GM12872 (cell line): ENCODE measurements at regions not wholly inside any gene's neighbourhood (a gene's known extent, or its start where the extent isn't known, plus 50 kb on each side); places are given as distances from the start of the nearest gene placed in this dataset.

ENCODE experiments used
- CTCF ChIP-seq: IDR thresholded peaks from 3 replicates; pipeline ENCODE4 v1.5.1; 2011; ENCODE audit warnings: low read depth, mild to moderate bottlenecking, low read length, moderate library complexity; ENCODE audit not compliant: insufficient read depth

- TF ChIP-seq CTCF, result no peak
Observed at GRCh38 chr14:42391146-42391834, 784.6 kb downstream of the LRFN5 start.

DNA sequence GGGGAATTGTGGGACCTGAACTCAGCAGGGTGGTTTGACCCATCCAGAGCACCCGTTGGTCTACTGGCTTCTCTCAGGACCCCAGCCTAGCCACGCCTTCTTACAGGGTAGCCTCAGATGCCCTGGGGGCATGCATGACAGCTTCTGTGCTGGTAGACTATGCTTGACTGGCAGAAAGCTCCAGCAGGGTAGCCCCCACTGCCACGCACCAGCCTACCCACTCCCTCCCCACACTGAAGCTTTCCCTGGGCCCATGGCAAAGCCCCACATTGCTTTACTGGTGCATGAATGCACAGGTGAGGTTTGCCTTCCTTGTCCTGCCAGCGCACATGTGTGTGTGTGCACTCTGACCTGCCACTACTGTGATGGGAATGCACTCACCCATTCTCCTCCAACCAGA lies 772.2 kb downstream of the LRFN5 start:
- TF ChIP-seq CTCF, result no peak

GRCh38 chr14:42378274-42378673 lies 771.6 kb downstream of the LRFN5 start:
- TF ChIP-seq CTCF, result no peak

- TF ChIP-seq CTCF, result no peak
Observed at GRCh38 chr14:42374332-42374731, 767.7 kb downstream of the LRFN5 start.

- TF ChIP-seq CTCF, result no peak
Observed at GRCh38 chr14:42370056-42370455, 763.4 kb downstream of the LRFN5 start.

- no peak for TF ChIP-seq CTCF
Observed at GRCh38 chr14:42368234-42368633, 761.6 kb downstream of the LRFN5 start.

GRCh38 chr14:42353315-42353714 lies 746.6 kb downstream of the LRFN5 start:
- no peak for TF ChIP-seq CTCF

DNA sequence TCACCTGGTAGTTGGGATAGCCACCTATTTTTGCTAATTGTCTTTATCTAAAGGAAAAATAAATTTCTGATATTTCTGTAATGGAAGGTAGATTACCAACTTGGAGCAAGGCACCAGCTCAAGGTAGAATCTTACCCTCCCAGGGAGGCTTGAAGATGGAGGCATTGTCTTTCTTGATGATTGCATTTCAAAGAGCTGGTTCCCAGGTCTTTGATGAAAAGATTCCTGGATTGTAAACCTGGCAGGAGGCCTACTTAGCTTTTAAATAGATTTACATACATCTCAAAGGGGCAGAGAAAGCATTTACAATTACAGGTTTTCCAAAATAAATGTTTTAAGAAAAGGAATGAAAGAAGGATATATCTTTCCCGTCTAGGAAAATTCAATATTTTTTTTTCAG lies 729.2 kb downstream of the LRFN5 start:
- no peak for TF ChIP-seq CTCF
